ENCODE measurements at regions not wholly inside any gene's neighbourhood (a gene's known extent, or its start where the extent isn't known, plus 50 kb on each side); places are given as distances from the start of the nearest gene placed in this dataset.
A peak's percentile ranks its signal among the peaks of the same experiment; 100 is the strongest.
"Not testable (repeated sequence)": the region's sequence is repeated elsewhere in the genome, so short reads cannot be mapped to it uniquely, and the experiment has no call there.

DNA sequence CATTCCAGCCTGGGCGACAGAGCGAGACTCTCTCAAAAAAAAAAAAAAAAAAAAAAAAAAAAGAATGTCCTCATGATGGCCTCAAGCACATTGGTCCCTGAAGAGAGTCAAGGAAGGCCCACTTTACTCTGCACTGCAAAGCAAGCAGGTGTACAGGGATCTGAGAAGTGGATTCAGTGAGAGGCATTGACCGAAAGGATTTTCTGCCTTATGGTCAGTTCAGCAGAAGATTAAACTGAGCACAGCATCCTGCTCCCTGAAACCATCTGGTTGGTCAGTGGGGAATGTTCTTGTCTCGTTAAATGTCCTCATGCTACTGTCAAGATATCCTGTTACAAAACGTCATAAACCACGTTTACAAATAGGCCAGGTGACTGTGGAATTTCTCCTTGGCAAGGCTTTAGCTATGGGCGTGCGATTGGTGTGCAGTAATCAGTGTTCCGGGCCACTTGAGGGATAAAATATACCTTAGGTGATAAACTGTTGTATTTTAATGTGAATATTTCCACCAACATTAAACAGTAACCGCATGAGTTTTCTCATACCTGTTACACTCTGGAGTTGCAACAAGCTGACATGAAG is 195.0 kb downstream of the ADRA2C start:
- intact Hi-C loops (cut with micrococcal nuclease; ENCODE audit: unreplicated experiment); H3K4me3 ChIP-seq (ENCODE audit: low read depth, low read length, poor library complexity, severe bottlenecking); H3K36me3 ChIP-seq (ENCODE audit: insufficient read depth, low read length, poor library complexity, severe bottlenecking); H3K27ac ChIP-seq (ENCODE audit: low read depth, low read length, poor library complexity, severe bottlenecking); CTCF ChIA-PET; BruUV-seq (replicated peaks); POLR2A ChIA-PET (ENCODE audit: low non-redundant PET); H3K27me3 ChIP-seq (replicated peaks; ENCODE audit: insufficient read depth, low read depth, low read length, poor library complexity); H3K9me3 ChIP-seq (ENCODE audit: low read depth, low read length, poor library complexity, severe bottlenecking); DNase-seq (ENCODE audit: low spot score); H3K4me1 ChIP-seq (ENCODE audit: insufficient read depth, low read length, poor library complexity, severe bottlenecking): not testable (repeated sequence)

DNA sequence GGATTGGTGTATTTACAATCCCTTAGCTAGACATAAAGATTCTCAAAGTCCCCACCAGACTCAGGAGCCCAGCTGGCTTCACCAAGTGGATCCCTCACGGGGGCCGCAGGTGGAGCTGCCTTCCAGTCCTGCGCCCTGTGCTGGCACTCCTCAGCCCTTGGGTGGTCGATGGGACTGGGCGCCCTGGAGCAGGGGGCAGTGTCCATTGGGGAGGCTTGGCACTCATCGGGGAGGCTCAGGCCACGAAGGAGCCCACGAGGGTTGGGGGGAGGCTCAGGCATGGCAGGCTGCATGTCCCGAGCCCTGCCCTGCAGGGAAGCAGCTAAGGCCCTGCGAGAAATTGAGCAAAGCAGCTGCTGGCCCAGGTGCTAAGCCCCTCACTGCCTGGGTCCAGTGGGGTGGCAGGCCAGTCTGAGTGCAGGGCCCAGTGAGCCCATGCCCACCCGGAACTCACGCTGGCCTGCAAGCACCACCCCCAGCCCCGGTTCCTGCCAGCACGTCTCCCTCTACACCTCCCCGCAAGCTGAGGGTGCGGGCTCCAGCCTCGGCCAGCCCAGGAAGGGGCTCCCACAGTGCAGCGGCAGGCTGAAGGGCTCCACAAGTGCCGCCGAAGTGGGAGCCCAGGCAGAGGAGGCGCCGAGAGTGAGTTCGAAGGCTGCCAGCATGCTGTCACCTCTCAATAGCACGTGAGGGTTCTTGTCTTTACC is 198.5 kb downstream of the ADRA2C start:
- H3K4me3 ChIP-seq (ENCODE audit: low read depth, low read length, poor library complexity, severe bottlenecking); H3K36me3 ChIP-seq (ENCODE audit: insufficient read depth, low read length, poor library complexity, severe bottlenecking); H3K27me3 ChIP-seq (replicated peaks; ENCODE audit: insufficient read depth, low read depth, low read length, poor library complexity); CTCF ChIA-PET; BruUV-seq (replicated peaks); H3K4me1 ChIP-seq (ENCODE audit: insufficient read depth, low read length, poor library complexity, severe bottlenecking); POLR2A ChIA-PET (ENCODE audit: low non-redundant PET); H3K27ac ChIP-seq (ENCODE audit: low read depth, low read length, poor library complexity, severe bottlenecking); intact Hi-C loops (cut with micrococcal nuclease; ENCODE audit: unreplicated experiment); DNase-seq (ENCODE audit: low spot score); H3K9me3 ChIP-seq (ENCODE audit: low read depth, low read length, poor library complexity, severe bottlenecking): not testable (repeated sequence)

- CTCF ChIA-PET; BruUV-seq (replicated peaks); H3K27me3 ChIP-seq (replicated peaks; ENCODE audit: insufficient read depth, low read depth, low read length, poor library complexity); H3K27ac ChIP-seq (ENCODE audit: low read depth, low read length, poor library complexity, severe bottlenecking); H3K9me3 ChIP-seq (ENCODE audit: low read depth, low read length, poor library complexity, severe bottlenecking); H3K4me3 ChIP-seq (ENCODE audit: low read depth, low read length, poor library complexity, severe bottlenecking); H3K4me1 ChIP-seq (ENCODE audit: insufficient read depth, low read length, poor library complexity, severe bottlenecking); H3K36me3 ChIP-seq (ENCODE audit: insufficient read depth, low read length, poor library complexity, severe bottlenecking); DNase-seq (ENCODE audit: low spot score); intact Hi-C loops (cut with micrococcal nuclease; ENCODE audit: unreplicated experiment); POLR2A ChIA-PET (ENCODE audit: low non-redundant PET): not testable (repeated sequence)
Observed at GRCh38 chr4:3967204-3967603, 201.0 kb downstream of the ADRA2C start.

DNA sequence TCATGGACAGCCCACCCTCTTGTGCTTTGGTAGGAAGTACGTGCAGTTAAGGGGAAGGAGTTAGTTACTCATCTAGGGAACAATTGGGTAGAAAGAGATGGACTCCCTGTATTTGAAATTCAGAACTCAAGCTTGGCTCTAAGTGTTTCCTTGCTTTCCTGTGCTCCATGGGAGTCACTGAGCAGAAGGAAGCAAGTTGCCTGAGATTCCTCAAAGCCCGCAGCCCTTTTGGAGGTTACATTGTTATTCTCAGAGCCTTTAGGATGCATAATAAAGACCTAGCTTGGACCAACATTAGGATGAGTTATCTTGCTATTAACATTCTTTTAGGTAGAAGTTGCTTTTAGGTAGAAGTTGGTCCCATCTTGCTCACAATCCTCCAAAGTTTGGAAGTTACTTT is 206.4 kb downstream of the ADRA2C start:
- POLR2A ChIA-PET (ENCODE audit: low non-redundant PET); intact Hi-C loops (cut with micrococcal nuclease; ENCODE audit: unreplicated experiment); H3K36me3 ChIP-seq (ENCODE audit: insufficient read depth, low read length, poor library complexity, severe bottlenecking); BruUV-seq (replicated peaks); H3K27ac ChIP-seq (ENCODE audit: low read depth, low read length, poor library complexity, severe bottlenecking); DNase-seq (ENCODE audit: low spot score); H3K9me3 ChIP-seq (ENCODE audit: low read depth, low read length, poor library complexity, severe bottlenecking); CTCF ChIA-PET; H3K4me1 ChIP-seq (ENCODE audit: insufficient read depth, low read length, poor library complexity, severe bottlenecking); H3K4me3 ChIP-seq (ENCODE audit: low read depth, low read length, poor library complexity, severe bottlenecking): not testable (repeated sequence)
- H3K27me3 ChIP-seq (replicated peaks; ENCODE audit: insufficient read depth, low read depth, low read length, poor library complexity) = peaks cover 14% of the 10 kb centered on the region

GRCh38 chr4:3973581-3974200 is 207.5 kb downstream of the ADRA2C start:
- BruUV-seq (replicated peaks); intact Hi-C loops (cut with micrococcal nuclease; ENCODE audit: unreplicated experiment); H3K4me3 ChIP-seq (ENCODE audit: low read depth, low read length, poor library complexity, severe bottlenecking); H3K9me3 ChIP-seq (ENCODE audit: low read depth, low read length, poor library complexity, severe bottlenecking); H3K4me1 ChIP-seq (ENCODE audit: insufficient read depth, low read length, poor library complexity, severe bottlenecking); H3K36me3 ChIP-seq (ENCODE audit: insufficient read depth, low read length, poor library complexity, severe bottlenecking); H3K27ac ChIP-seq (ENCODE audit: low read depth, low read length, poor library complexity, severe bottlenecking): not testable (repeated sequence)
- CTCF ChIA-PET = interaction anchor here (0.6 kb wide), 1 partner anchor 93 kb away, joined by 6 read pairs; no protein-coding TSS in a partner anchor
- peak; percentile 45 for DNase-seq (ENCODE audit: low spot score)
- POLR2A ChIA-PET (ENCODE audit: low non-redundant PET) = interaction anchor here (0.6 kb wide), 1 partner anchor 1890 kb away, joined by 3 read pairs; no protein-coding TSS in a partner anchor
- H3K27me3 ChIP-seq (replicated peaks; ENCODE audit: insufficient read depth, low read depth, low read length, poor library complexity) = peaks cover 16% of the 10 kb centered on the region

DNA sequence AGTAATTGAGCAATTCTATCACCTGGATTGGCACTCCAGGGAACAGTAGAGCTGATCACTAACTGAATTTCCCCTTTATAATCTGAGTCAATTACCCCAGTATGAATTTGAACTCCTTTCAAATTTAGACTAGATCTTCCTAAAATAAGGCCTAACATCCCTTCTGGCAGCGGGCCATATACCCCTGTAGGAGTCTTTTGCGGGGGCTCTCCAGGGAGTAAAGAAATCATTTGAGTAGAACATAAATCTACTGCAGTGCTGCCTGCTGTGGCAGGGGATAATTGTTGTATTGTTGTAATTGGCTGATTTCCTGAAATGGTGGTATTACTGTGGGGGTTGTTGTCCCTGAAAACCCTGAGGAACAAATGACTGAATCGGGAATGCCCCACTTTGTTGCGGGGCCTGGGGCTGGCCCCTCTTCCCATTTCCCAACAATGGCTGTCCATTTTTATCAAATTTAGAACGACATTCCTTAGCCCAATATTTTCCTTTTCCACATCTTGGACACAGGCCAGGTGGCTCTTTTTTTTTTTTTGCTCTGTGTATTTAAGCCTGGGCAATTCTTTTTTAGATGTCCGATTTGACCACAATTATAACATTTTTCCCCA is 217.4 kb downstream of the ADRA2C start:
- POLR2A ChIA-PET (ENCODE audit: low non-redundant PET); H3K27me3 ChIP-seq (replicated peaks; ENCODE audit: insufficient read depth, low read depth, low read length, poor library complexity); H3K36me3 ChIP-seq (ENCODE audit: insufficient read depth, low read length, poor library complexity, severe bottlenecking); H3K4me3 ChIP-seq (ENCODE audit: low read depth, low read length, poor library complexity, severe bottlenecking); H3K27ac ChIP-seq (ENCODE audit: low read depth, low read length, poor library complexity, severe bottlenecking); BruUV-seq (replicated peaks); CTCF ChIA-PET; H3K9me3 ChIP-seq (ENCODE audit: low read depth, low read length, poor library complexity, severe bottlenecking): not testable (repeated sequence)
- peak; percentile 91 for DNase-seq (ENCODE audit: low spot score)
- H3K4me1 ChIP-seq (ENCODE audit: insufficient read depth, low read length, poor library complexity, severe bottlenecking) = peaks cover 10% of the 10 kb centered on the region
- intact Hi-C loops (cut with micrococcal nuclease; ENCODE audit: unreplicated experiment) = loop anchor here (10.0 kb wide), 1 partner anchor 351 kb away; no protein-coding TSS in a partner anchor

Measured in A673 (cell line).